GM12872 (cell line): ENCODE measurements at regions not wholly inside any gene's neighbourhood (a gene's known extent, or its start where the extent isn't known, plus 50 kb on each side); places are given as distances from the start of the nearest gene placed in this dataset.

Experiments
- TF ChIP-seq, protein P1 (sequence below): IDR thresholded peaks from 3 replicates; pipeline ENCODE4 v1.5.1; 2011; ENCODE audit warnings: low read depth, mild to moderate bottlenecking, low read length, moderate library complexity; ENCODE audit not compliant: insufficient read depth

DNA sequence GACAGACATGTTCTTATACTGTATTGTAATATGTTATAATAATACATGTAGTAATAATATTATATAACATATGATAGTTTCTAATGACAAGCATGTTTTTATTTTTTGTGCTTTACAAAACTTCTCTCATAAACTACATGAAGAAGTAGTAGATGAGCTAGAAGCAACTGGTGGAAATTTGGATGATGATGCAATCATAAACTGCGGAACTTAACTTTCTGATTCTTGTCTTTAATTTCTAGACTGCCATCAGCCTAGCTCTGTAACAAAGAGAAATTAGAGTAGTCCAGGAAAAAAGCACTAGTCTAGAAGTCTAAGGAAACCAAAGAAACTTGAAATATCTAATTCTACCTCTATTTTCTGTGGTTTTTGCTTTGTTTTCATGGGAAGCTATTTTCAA lies 71.0 kb upstream of the SPATS2L start:
- TF ChIP-seq, protein P1, sequence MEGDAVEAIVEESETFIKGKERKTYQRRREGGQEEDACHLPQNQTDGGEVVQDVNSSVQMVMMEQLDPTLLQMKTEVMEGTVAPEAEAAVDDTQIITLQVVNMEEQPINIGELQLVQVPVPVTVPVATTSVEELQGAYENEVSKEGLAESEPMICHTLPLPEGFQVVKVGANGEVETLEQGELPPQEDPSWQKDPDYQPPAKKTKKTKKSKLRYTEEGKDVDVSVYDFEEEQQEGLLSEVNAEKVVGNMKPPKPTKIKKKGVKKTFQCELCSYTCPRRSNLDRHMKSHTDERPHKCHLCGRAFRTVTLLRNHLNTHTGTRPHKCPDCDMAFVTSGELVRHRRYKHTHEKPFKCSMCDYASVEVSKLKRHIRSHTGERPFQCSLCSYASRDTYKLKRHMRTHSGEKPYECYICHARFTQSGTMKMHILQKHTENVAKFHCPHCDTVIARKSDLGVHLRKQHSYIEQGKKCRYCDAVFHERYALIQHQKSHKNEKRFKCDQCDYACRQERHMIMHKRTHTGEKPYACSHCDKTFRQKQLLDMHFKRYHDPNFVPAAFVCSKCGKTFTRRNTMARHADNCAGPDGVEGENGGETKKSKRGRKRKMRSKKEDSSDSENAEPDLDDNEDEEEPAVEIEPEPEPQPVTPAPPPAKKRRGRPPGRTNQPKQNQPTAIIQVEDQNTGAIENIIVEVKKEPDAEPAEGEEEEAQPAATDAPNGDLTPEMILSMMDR = no peak

DNA sequence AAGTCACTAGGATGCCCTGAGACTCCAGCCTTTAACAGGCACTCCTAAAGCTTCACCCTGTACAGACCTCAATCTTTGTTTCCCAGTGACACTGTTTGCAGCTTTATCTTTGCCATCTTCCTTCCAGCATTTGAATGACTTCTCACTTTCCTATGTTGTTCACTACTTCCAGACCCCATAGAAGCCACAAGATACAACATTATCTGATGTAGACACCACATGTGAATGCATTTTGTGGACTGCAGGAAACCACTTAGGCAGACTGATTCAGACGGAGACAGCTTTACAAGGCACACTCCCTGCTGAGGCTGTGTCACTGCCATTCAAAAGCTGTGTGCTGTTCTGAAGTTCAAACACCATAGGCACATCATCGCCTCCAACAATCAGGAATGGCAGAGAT lies 67.3 kb upstream of the SPATS2L start:
- TF ChIP-seq, protein P1 = no peak

DNA sequence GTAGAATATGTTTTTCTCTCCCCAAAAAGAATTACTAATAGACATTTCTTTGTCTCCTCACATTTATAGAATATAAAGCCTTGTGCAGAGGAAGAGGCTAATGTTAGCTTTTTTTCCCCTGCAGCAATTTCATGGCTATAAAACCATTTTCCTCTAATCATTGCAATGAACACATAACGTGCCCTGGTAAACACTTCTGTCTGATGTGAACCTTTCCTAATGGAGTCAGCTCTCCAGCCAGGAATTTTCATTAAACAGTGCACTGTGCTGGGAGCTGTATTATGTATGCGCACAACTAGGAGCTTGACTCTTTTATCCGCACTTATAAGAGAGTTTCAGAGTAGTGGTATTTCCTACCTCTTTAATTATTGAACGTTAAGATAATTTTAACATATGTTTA lies 63.9 kb upstream of the SPATS2L start:
- TF ChIP-seq, protein P1 = no peak

DNA sequence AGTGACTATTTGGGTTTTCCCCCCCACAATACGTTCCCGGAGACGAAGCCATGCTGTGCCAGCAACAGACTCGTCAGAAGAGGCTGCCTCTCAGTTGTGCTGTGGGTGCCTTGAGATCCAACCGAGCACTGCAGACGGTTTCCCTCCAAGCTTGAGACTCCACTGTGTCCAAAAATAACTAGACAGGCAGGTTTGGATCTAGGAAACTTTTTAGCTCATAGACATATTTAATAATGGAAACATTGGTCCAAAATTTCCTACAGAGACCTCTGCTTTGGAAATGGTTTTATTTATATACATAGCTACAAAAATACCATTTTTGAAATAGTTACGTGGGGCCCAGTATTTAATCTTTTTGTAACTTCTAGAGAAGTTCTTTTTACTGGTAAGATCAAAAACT lies 63.1 kb upstream of the SPATS2L start:
- TF ChIP-seq, protein P1 = no peak

DNA sequence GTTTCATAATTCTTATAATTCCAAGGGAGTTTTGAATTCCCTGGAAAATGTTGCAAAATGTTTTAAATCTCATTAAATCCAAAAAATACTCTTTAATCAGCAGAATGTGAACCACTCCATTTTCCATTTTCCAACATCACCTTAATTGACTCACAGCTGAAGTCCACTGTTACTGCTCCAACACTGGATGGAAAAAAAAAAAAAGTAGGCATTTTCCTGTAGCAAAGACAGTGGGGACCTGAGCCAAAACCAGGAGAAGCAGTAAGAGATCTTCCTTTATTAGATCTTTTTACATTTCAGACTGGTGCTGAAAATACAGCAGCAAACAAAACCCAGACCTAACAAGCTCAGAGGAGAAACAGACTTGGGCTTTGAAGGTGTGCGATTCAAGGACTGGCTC lies 62.4 kb upstream of the SPATS2L start:
- TF ChIP-seq, protein P1 = no peak

DNA sequence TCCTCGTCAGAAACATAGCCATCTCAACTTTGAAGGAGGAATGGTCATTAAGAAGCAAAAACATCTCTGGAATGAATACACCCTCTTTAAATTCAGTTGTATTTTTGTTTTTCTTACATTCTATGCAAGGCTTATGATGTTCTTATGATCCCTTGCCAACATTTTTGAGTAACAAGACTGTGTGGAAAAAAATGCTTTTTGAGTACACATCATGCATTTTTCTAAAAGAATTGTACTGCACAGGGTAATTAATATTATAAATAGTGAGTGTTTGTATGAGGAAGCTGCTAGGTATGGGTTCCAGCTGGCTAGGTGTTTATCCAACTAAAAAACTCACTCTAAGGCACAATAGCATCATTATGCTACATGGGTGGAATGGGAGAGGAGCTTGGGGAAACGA lies 59.0 kb upstream of the SPATS2L start:
- TF ChIP-seq, protein P1 = no peak

DNA sequence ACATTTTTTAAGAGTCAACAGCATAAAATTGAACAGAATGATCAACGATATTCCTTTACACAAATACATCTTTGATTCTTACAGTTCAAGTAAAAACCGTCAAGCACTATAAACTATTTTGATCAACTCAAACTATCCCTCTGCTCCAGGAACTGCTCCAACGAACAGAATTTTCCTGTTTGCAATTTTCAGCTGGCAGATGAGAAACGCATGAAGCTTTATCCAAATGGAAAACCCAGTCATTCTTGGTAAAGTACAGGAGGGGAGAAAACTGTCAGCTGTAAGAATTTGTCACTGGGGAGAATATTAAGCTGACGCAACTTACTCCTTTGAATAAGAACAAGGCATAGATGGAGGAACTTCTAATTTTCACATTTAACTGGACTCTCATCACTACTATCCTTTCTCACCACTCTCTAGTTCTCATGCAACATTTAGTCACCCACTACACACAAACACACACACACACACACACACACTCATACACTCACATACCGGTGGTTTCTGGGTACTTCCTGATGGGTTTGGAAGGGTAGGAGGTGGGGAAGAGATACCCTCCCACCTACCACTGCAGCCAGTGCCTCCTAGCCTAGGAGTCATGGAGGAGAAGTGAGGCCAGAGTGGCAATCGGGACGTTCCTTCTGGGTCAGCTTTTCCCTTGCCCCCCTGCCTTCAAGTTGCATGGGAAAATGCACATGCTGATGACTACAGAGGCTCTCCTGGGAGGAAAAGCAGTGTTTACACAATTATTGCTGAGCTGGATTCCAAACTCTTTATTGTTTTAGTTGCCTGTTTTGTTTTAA lies 54.0 kb upstream of the SPATS2L start:
- TF ChIP-seq, protein P1 = no peak

DNA sequence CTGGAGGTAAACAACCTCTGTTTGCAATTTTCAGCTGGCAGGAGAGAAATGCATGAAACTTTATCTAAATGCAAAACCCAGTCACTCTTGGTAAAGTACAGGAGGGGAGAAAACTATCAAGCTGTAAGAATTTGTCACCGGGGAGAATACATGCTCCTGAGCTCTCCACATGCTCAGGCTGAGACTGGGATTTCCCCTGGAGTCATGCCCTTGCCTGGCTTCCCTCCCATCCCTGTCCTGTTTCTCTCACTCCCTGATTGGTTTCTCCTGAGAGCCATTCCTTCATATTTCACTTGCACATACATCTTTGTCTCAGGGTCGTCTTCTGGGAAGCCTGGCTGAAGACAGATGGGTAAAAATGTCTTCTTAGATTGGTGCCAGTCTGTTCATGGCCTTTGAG lies 52.9 kb upstream of the SPATS2L start:
- TF ChIP-seq, protein P1 = no peak
